PC-3 (cell line): ENCODE measurements at regions not wholly inside any gene's neighbourhood (a gene's known extent, or its start where the extent isn't known, plus 50 kb on each side); places are given as distances from the start of the nearest gene placed in this dataset.

Experiments
- ATAC-seq: fragments of 200-7000 bp; cut with Tn5 transposase; 2 replicates; pipeline ENCODE4 v1.9.1; 2020; ENCODE audit warnings: mild to moderate bottlenecking, moderate library complexity
- BruUV-seq: library from RNA; stranded (reverse); fragments of 400-500 nt; replicated peaks from 2 replicates; lab custom pipeline; 2021; lab: Mats Ljungman, UMichigan
- CTCF ChIA-PET: fragments of 300-600 bp; sonication (Branson Sonifier 250); formaldehyde crosslinking; loops from one replicate; lab custom pipeline; 2022; ENCODE audit warnings: antibody characterized with exemption; lab: Charles Lee
- POLR2A ChIA-PET: fragments of 300-600 bp; sonication (Branson Sonifier 250); formaldehyde crosslinking; loops from one replicate; lab custom pipeline; 2022; ENCODE audit warnings: antibody characterized with exemption; ENCODE audit not compliant: unreplicated experiment; lab: Charles Lee
- DNase-seq: peaks from one replicate; pipeline ENCODE4 v3.0.0-alpha.2; 2015
- H2AFZ ChIP-seq: fragments of 300-600 bp; sonication (generic); 2 replicates; pipeline ENCODE4 v1.6.0; 2016; ENCODE audit warnings: antibody characterized with exemption, low read length
- H3F3A ChIP-seq: fragments of 300-600 bp; sonication (generic); one replicate; pipeline ENCODE4 v1.6.0; 2017; ENCODE audit warnings: antibody characterized with exemption, low read length, control low read depth, mild to moderate bottlenecking; ENCODE audit not compliant: unreplicated experiment
- H3K27ac ChIP-seq: fragments of 300-600 bp; sonication (generic); 2 replicates; pipeline ENCODE4 v1.5.1; 2016; ENCODE audit warnings: mild to moderate bottlenecking, low read length
- H3K27me3 ChIP-seq: fragments of 300-600 bp; sonication (generic); 2 replicates; pipeline ENCODE4 v1.6.1; 2016; ENCODE audit warnings: low read length, mixed read lengths
- H3K36me3 ChIP-seq: fragments of 300-600 bp; sonication (generic); 2 replicates; pipeline ENCODE4 v1.6.1; 2016; ENCODE audit warnings: low read depth, mixed run types, low read length, mixed read lengths
- H3K4me1 ChIP-seq: fragments of 300-600 bp; sonication (generic); 2 replicates; pipeline ENCODE4 v1.5.1; 2016; ENCODE audit warnings: low read length; ENCODE audit not compliant: insufficient read depth
- H3K4me2 ChIP-seq: fragments of 300-600 bp; sonication (generic); 2 replicates; pipeline ENCODE4 v1.6.0; 2016; ENCODE audit warnings: low read length
- H3K4me3 ChIP-seq: fragments of 300-600 bp; sonication (generic); 2 replicates; pipeline ENCODE4 v1.5.1; 2016; ENCODE audit warnings: mild to moderate bottlenecking, low read length, mixed read lengths
- H3K79me2 ChIP-seq: fragments of 300-600 bp; sonication (generic); 2 replicates; pipeline ENCODE4 v1.6.1; 2017; ENCODE audit warnings: low read length, mixed read lengths
- H3K9ac ChIP-seq: fragments of 300-600 bp; sonication (generic); 2 replicates; pipeline ENCODE4 v1.6.0; 2016; ENCODE audit warnings: mild to moderate bottlenecking, low read length
- H3K9me2 ChIP-seq: fragments of 300-600 bp; sonication (generic); replicated peaks from 2 replicates; pipeline ENCODE4 v1.6.1; 2016; ENCODE audit warnings: mixed run types, low read length, mixed read lengths
- H3K9me3 ChIP-seq: fragments of 300-600 bp; sonication (generic); 2 replicates; pipeline ENCODE4 v1.6.1; 2016; ENCODE audit warnings: low read length, mixed read lengths
- H4K20me1 ChIP-seq: fragments of 300-600 bp; sonication (generic); 2 replicates; pipeline ENCODE4 v1.6.1; 2016; ENCODE audit warnings: low read length, mixed read lengths
- EZH2 ChIP-seq: fragments of 300-600 bp; sonication (generic); IDR thresholded peaks from one replicate; pipeline ENCODE4 v1.6.1; 2017; ENCODE audit warnings: antibody characterized with exemption, mild to moderate bottlenecking, low read length; ENCODE audit not compliant: unreplicated experiment
- EZH2phosphoT487 ChIP-seq: fragments of 300-600 bp; sonication (generic); IDR thresholded peaks from 2 replicates; pipeline ENCODE4 v1.6.1; 2018; ENCODE audit warnings: mild to moderate bottlenecking, antibody characterized with exemption, low read length, borderline replicate concordance
- intact Hi-C: fragments of 100-400 bp; cut with micrococcal nuclease; formaldehyde crosslinking; loops from 2 replicates; pipeline ENCODE4 v1.9.0; 2023
- TF ChIP-seq, protein P1 (sequence below): fragments of 300-600 bp; sonication (generic); conservative IDR thresholded peaks from 2 replicates; pipeline ENCODE4 v1.5.1; 2017; ENCODE audit warnings: antibody characterized with exemption, low read depth, mild to moderate bottlenecking, low read length

DNA sequence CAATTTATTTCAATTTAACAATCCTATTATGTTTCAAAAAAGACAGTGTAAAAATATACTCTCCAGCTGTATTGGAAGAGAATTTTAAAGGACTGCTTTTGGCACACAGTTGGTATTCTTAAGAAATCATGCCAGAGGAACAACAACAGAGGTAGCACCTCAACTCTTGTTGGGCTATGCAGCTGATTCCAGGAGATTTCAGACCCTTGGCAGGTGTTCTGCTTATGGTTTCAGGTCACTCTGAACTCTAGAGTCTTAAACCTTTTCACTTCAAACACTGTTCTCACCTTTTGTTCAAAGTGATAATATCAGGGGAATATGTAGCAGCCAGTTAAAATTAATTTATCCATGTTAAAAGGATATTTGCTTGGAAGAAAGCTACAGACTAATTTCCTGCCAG, 160.1 kb downstream of the PFKFB3 start:
- no TSS peak for BruUV-seq
- intact Hi-C loops: no loop called here
- ChIA-PET POLR2A (no interaction called here), CTCF (no interaction called here)
- ATAC-seq (no peak), DNase-seq (no peak)
- no peaks in the 10 kb centered on the region for H4K20me1 ChIP-seq
- no peaks in the 10 kb centered on the region for H3F3A ChIP-seq
- H3K9me3 ChIP-seq: no peaks in the 10 kb centered on the region
- no peaks in the 10 kb centered on the region for H3K79me2 ChIP-seq
- TF ChIP-seq, protein P1, sequence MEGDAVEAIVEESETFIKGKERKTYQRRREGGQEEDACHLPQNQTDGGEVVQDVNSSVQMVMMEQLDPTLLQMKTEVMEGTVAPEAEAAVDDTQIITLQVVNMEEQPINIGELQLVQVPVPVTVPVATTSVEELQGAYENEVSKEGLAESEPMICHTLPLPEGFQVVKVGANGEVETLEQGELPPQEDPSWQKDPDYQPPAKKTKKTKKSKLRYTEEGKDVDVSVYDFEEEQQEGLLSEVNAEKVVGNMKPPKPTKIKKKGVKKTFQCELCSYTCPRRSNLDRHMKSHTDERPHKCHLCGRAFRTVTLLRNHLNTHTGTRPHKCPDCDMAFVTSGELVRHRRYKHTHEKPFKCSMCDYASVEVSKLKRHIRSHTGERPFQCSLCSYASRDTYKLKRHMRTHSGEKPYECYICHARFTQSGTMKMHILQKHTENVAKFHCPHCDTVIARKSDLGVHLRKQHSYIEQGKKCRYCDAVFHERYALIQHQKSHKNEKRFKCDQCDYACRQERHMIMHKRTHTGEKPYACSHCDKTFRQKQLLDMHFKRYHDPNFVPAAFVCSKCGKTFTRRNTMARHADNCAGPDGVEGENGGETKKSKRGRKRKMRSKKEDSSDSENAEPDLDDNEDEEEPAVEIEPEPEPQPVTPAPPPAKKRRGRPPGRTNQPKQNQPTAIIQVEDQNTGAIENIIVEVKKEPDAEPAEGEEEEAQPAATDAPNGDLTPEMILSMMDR: no peak
- no peak for TF ChIP-seq EZH2phosphoT487
- no peak for TF ChIP-seq EZH2
- H3K4me3 ChIP-seq: no peak overlapping the region
- no peak overlapping the region for H2AFZ ChIP-seq
- no peaks in the 10 kb centered on the region for H3K4me1 ChIP-seq
- H3K27me3 ChIP-seq: no peaks in the 10 kb centered on the region
- H3K27ac ChIP-seq: no peak overlapping the region
- no peak overlapping the region for H3K9ac ChIP-seq
- no peak overlapping the region for H3K4me2 ChIP-seq
- no peaks in the 10 kb centered on the region for H3K9me2 ChIP-seq
- no peaks in the 10 kb centered on the region for H3K36me3 ChIP-seq

DNA sequence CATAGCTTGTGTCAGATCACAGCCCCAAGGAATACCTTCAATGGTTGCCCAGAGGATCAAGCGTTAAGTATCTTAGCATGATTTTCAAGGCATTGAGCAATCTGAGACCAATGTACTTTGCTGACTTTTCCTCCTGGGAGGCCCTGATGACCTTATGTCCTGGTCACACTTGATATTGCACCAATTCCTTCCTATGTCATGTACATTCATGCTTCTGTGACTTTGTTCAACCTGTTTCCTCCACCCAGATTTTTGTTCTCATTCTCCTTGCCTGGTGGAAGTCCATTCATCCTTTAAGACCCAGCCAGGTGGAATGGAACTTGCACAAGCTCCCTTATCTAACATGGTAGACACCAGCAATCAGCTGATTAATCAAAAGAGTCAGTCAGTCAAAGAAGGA, 160.8 kb downstream of the PFKFB3 start:
- H3K36me3 ChIP-seq: no peaks in the 10 kb centered on the region

DNA sequence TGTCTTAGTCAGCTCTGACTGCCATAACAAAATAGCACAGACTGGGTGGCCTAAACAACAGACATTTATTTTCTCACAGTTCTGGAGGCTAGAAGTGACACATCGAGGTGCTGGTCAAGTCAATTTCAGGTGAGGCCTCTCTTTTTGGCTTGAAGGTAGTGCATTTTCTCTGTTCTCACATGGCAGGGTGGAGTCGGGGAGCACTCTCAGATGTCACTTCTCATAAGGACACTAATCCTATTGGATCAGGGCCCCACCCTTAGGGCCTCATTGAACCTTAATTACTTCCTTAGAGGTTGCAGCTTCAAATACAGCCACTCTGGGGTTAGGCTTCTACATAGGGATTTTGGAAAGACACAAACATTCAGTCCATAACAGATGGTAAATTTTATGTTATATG, 161.6 kb downstream of the PFKFB3 start:
- Histone ChIP-seq H3K4me1 (no peaks in the 10 kb centered on the region), H3K4me2 (no peak overlapping the region), H2AFZ (no peak overlapping the region), H3K79me2 (no peaks in the 10 kb centered on the region), H3K9me2 (no peaks in the 10 kb centered on the region), H4K20me1 (no peaks in the 10 kb centered on the region), H3K9me3 (no peaks in the 10 kb centered on the region), H3K27ac (no peak overlapping the region), H3F3A (no peaks in the 10 kb centered on the region), H3K27me3 (no peaks in the 10 kb centered on the region), H3K4me3 (no peak overlapping the region), H3K36me3 (no peaks in the 10 kb centered on the region), H3K9ac (no peak overlapping the region)
- ATAC-seq (no peak), DNase-seq (no peak)
- TF ChIP-seq, protein P1: no peak
- no peak for TF ChIP-seq EZH2phosphoT487
- no peak for TF ChIP-seq EZH2
- no TSS peak for BruUV-seq
- intact Hi-C loops: no loop called here
- CTCF ChIA-PET: no interaction called here
- POLR2A ChIA-PET: no interaction called here

More for the DNA sequence above, 160.8 kb downstream of the PFKFB3 start:
- Histone ChIP-seq H3K4me2 (no peak overlapping the region), H3K9me3 (no peaks in the 10 kb centered on the region), H3K9ac (no peak overlapping the region), H3K4me3 (no peak overlapping the region), H3K27me3 (no peaks in the 10 kb centered on the region), H3K27ac (no peak overlapping the region), H3K4me1 (no peaks in the 10 kb centered on the region), H3F3A (no peaks in the 10 kb centered on the region), H2AFZ (no peak overlapping the region), H4K20me1 (no peaks in the 10 kb centered on the region), H3K9me2 (no peaks in the 10 kb centered on the region), H3K79me2 (no peaks in the 10 kb centered on the region)
- TF ChIP-seq, protein P1: no peak
- TF ChIP-seq EZH2phosphoT487 (no peak), EZH2 (no peak)
- DNase-seq (no peak), ATAC-seq (no peak)
- CTCF ChIA-PET: no interaction called here
- POLR2A ChIA-PET: no interaction called here
- intact Hi-C loops: no loop called here
- no TSS peak for BruUV-seq
